Fibroblast of lung (primary cell): ENCODE measurements at regions not wholly inside any gene's neighbourhood (a gene's known extent, or its start where the extent isn't known, plus 50 kb on each side); places are given as distances from the start of the nearest gene placed in this dataset.

Experiments
- CTCF ChIP-seq, 2 donors: IDR thresholded peaks in 1 of 2; conservative IDR thresholded peaks in 1 of 2; 1 replicate in 1 of 2; 2 replicates in 1 of 2; pipeline ENCODE4 v1.5.1; 2011 to 2012; ENCODE audit warnings: low read length in 2 of 2, control low read depth in 1 of 2, inconsistent platforms in 1 of 2, low read depth in 1 of 2, mild to moderate bottlenecking in 1 of 2
- EZH2 ChIP-seq: IDR thresholded peaks from 2 replicates; pipeline ENCODE4 v1.5.1; 2012; ENCODE audit warnings: low read length, control low read depth, mild to moderate bottlenecking; ENCODE audit errors: missing control alignments

DNA sequence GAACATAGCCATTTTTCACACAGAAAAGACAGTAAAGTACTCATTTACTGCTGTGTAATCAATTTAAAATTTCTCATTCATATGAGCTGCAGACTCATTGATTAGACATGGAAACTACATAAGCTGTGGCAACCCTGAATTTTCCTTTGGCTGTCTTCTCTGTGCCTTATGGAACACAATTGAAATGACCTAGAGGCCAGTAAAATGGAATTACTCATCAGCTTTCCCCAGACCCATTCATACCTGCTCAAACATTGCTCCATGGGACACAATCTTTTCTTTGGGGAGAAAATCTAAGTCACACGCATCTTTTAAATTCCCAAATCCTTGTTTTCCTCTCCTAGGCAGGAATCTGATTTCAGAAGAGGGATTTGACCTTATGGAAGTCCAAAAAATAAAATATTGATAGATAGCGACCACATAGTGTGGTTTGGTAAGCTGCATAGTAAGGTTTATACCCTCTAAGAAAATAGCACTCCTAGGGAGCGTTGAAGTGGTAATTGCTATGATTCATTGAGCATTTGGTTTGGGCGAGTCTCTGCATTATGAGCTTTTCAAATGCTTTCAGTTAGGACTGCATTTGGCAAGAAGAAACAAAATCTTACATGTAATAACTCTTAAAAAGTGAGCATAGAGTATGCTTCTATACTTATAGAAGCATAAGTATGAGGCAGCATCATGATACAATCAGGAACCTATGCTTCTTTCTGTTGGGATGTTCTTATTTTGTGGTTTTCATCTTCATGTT is 243.4 kb upstream of the GADL1 start:
- TF ChIP-seq CTCF (conservative IDR thresholded peaks at IDR 0.05 in 1 of 2, IDR thresholded peaks at IDR 0.05 in 1 of 2; ENCODE audit: low read depth in 1 of 2, low read length in 2 of 2) (no peak), EZH2 (no peak)
